Osteoblast (primary cell): ENCODE measurements at regions not wholly inside any gene's neighbourhood (a gene's known extent, or its start where the extent isn't known, plus 50 kb on each side); places are given as distances from the start of the nearest gene placed in this dataset.

Source experiments
- DNase-seq: peaks from one replicate; pipeline ENCODE4 v3.0.0; 2011; ENCODE audit warnings: low spot score, mixed read lengths; ENCODE audit not compliant: insufficient read length; ENCODE audit errors: missing footprints
- H2AFZ ChIP-seq: 2 replicates; pipeline ENCODE4 v1.6.0; 2011; ENCODE audit warnings: mild to moderate bottlenecking, low read length
- H3K27ac ChIP-seq: 2 replicates; pipeline ENCODE4 v1.5.1; 2011; ENCODE audit warnings: mild to moderate bottlenecking, low read depth, low read length, moderate library complexity
- H3K27me3 ChIP-seq: 2 replicates; pipeline ENCODE4 v1.6.0; 2012; ENCODE audit warnings: mild to moderate bottlenecking, control low read depth, inconsistent platforms, low read length, moderate library complexity; ENCODE audit not compliant: insufficient read depth
- H3K36me3 ChIP-seq: 2 replicates; pipeline ENCODE4 v1.5.1; 2011; ENCODE audit warnings: mild to moderate bottlenecking, low read length, control low read depth, moderate library complexity; ENCODE audit not compliant: insufficient read depth
- H3K4me1 ChIP-seq: 2 replicates; pipeline ENCODE4 v1.5.1; 2011; ENCODE audit warnings: mild to moderate bottlenecking, low read length, control low read depth, moderate library complexity; ENCODE audit not compliant: insufficient read depth
- H3K4me2 ChIP-seq: 2 replicates; pipeline ENCODE4 v1.6.0; 2011; ENCODE audit warnings: mild to moderate bottlenecking, low read length; ENCODE audit not compliant: insufficient read depth
- H3K4me3 ChIP-seq: fragments of 200-600 bp; sonication (generic); 3 replicates; pipeline ENCODE4 v1.5.1; 2012; ENCODE audit warnings: mild to moderate bottlenecking, low read length, inconsistent platforms; ENCODE audit not compliant: insufficient read depth
- H3K79me2 ChIP-seq: 2 replicates; pipeline ENCODE4 v1.6.0; 2012; ENCODE audit warnings: mild to moderate bottlenecking, low read length, control low read depth, inconsistent platforms; ENCODE audit not compliant: insufficient read depth
- H3K9me3 ChIP-seq: 2 replicates; pipeline ENCODE4 v1.5.1; 2011; ENCODE audit warnings: low read depth, low read length, control low read depth
- H4K20me1 ChIP-seq: 2 replicates; pipeline ENCODE4 v1.6.0; 2012; ENCODE audit warnings: mild to moderate bottlenecking, low read length, control low read depth; ENCODE audit not compliant: insufficient read depth
- TF ChIP-seq, protein P1 (sequence below): IDR thresholded peaks from 2 replicates; pipeline ENCODE4 v1.5.1; 2011; ENCODE audit warnings: mild to moderate bottlenecking, low read depth, low read length, moderate library complexity; ENCODE audit errors: extremely low read depth

DNA sequence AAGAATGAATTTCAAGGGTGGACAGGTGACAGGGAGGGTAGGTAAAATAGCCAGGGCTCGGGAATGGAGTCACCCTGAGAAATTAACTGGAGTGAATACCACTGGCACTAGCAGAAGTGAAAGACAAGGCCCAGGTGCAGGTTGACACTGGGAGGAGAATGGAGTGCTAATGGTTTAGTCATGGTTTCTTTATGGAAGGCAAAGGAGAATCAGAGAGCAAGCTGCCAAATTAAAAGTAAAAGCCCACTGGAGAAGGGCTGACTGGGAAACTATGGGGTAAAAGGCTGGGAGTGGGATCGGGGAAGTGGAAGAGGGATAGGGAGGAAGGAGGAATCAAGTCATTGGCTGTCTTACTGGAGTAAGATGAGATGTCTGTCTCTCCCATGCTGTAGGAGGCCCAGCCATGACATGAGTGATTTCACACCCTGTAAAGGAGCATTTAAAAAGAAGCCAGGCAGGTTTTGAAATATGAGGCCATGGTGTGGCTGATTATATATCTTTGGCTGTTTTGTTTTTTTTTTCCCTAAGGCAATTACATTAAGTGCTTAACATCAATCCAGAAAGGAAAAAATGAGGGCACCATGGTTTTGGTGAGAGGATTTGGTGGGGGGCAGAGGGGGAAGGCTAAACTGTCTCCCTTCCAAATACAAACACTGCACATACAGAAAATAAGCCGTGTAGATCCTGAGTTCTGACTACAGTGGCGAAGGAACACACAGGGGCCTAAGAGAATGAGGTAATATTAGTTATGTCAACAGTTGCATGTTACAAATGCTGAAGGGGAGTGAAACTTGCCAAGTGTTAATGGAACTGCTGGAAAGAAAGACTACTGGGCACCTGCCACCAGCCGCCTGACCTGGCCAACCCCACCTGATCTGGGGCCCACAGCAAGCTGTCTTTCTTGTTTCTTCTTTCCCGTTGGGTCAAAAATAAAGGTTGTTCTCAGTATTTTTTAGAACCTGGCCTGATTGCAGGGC is 183.5 kb upstream of the TSC22D1 start:
- TF ChIP-seq, protein P1, sequence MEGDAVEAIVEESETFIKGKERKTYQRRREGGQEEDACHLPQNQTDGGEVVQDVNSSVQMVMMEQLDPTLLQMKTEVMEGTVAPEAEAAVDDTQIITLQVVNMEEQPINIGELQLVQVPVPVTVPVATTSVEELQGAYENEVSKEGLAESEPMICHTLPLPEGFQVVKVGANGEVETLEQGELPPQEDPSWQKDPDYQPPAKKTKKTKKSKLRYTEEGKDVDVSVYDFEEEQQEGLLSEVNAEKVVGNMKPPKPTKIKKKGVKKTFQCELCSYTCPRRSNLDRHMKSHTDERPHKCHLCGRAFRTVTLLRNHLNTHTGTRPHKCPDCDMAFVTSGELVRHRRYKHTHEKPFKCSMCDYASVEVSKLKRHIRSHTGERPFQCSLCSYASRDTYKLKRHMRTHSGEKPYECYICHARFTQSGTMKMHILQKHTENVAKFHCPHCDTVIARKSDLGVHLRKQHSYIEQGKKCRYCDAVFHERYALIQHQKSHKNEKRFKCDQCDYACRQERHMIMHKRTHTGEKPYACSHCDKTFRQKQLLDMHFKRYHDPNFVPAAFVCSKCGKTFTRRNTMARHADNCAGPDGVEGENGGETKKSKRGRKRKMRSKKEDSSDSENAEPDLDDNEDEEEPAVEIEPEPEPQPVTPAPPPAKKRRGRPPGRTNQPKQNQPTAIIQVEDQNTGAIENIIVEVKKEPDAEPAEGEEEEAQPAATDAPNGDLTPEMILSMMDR: no peak
- Histone ChIP-seq H3K4me1 (peaks cover 62% of the 10 kb centered on the region), H3K4me2 (peak overlapping the region; percentile 61)

DNA sequence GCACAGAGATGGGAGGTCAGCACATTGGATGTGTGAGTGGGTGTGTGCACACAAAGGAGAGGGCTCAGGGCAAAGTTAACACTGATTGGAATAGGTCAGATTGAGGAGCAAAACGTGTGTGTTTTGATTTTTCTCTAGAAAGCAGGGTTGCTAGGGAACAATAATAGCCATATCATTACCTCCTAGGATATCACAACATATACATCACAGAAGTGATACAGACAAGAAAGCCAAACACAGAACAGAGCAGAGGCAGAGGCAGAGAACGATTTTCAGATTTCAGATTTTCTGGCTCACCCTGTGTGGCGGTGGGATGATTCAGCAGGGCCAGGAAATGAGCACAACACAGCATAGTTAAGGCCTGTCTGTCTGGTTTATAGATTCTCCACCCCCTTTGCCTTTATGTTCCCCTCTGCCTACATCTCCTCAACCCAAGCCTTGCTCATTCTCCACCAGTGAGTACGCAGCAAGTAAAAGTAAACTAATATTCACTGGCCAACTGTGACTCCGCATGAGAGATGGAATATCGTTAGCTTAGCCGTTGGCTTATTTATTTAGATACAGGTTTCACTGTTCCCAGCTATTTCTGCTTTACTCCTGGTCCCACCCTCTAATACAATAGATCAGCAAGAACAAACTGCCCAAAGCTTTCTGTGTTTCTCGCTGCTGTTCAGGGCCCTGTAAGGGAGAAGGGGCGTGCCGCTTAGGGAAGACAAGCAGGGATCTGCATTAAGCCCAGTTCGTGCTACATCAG is 182.7 kb upstream of the TSC22D1 start:
- H4K20me1 ChIP-seq: no peaks in the 10 kb centered on the region
- H3K4me1 ChIP-seq: peaks cover 55% of the 10 kb centered on the region
- peak; percentile 92 for DNase-seq
- peak overlapping the region; percentile 61 for H3K4me2 ChIP-seq
- H3K9me3 ChIP-seq: no peaks in the 10 kb centered on the region
- TF ChIP-seq, protein P1: no peak
- no peaks in the 10 kb centered on the region for H3K79me2 ChIP-seq
- H2AFZ ChIP-seq: peak overlapping the region; percentile 55
- no peak overlapping the region for H3K4me3 ChIP-seq
- peak overlapping the region; percentile 94 for H3K27ac ChIP-seq
- no peaks in the 10 kb centered on the region for H3K27me3 ChIP-seq
- H3K36me3 ChIP-seq: no peaks in the 10 kb centered on the region

More for the DNA sequence above, 183.5 kb upstream of the TSC22D1 start:
- Histone ChIP-seq H3K36me3 (no peaks in the 10 kb centered on the region), H3K79me2 (no peaks in the 10 kb centered on the region), H4K20me1 (no peaks in the 10 kb centered on the region), H3K9me3 (no peaks in the 10 kb centered on the region), H3K4me3 (no peak overlapping the region), H2AFZ (peak overlapping the region; percentile 55), H3K27ac (peak overlapping the region; percentile 94), H3K27me3 (no peaks in the 10 kb centered on the region)
- peak; percentile 13 for DNase-seq

DNA sequence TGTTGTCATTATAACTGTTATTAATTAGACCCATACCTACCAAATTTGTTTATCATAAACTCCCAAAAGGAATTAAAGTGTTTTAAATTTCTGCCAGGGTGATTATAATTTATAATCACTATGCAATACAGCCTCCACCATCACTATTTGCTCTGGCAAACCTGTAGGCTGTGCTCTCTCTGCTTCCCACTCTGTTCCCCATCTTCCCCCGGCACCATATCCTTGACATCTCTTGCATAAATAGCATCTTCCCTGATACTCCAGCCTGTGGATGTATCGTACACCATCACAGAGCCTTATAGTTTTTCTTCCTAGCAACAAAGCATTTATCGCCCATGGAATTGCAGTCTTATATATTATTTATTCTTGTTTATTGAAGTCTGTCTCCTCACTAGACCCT is 181.5 kb upstream of the TSC22D1 start:
- Histone ChIP-seq H3K4me2 (no peak overlapping the region), H3K27me3 (no peaks in the 10 kb centered on the region), H3K27ac (peak overlapping the region; percentile 94), H3K4me1 (peaks cover 43% of the 10 kb centered on the region), H2AFZ (no peak overlapping the region), H3K4me3 (no peak overlapping the region), H4K20me1 (no peaks in the 10 kb centered on the region), H3K36me3 (no peaks in the 10 kb centered on the region), H3K9me3 (no peaks in the 10 kb centered on the region), H3K79me2 (no peaks in the 10 kb centered on the region)
- DNase-seq: no peak
- TF ChIP-seq, protein P1: no peak
